HG03520 (cell line): ENCODE measurements at regions not wholly inside any gene's neighbourhood (a gene's known extent, or its start where the extent isn't known, plus 50 kb on each side); places are given as distances from the start of the nearest gene placed in this dataset.

Experiments used
- ATAC-seq: cut with Tn5 transposase; IDR thresholded peaks from one replicate; pipeline ENCODE4 v1.9.1; 2021; ENCODE audit warnings: mild to moderate bottlenecking, moderate library complexity; ENCODE audit not compliant: unreplicated experiment

- ATAC-seq: peak; percentile 83
Measured at GRCh38 chr15:31472636-31473384, 146.2 kb downstream of the KLF13 start.

- ATAC-seq: no peak
Measured at GRCh38 chr15:31473385-31474058, 146.9 kb downstream of the KLF13 start.

- ATAC-seq: no peak
Measured at GRCh38 chr15:31474059-31474868, 147.6 kb downstream of the KLF13 start.

- no peak for ATAC-seq
Measured at GRCh38 chr15:31476236-31476810, 149.7 kb downstream of the KLF13 start.

GRCh38 chr15:31476866-31477265 lies 150.2 kb downstream of the KLF13 start:
- no peak for ATAC-seq

GRCh38 chr15:31477301-31477700 lies 150.7 kb downstream of the KLF13 start:
- no peak for ATAC-seq

GRCh38 chr15:31477851-31478701 lies 151.4 kb downstream of the KLF13 start:
- ATAC-seq: no peak

- no peak for ATAC-seq
Measured at GRCh38 chr15:31478702-31479221, 152.1 kb downstream of the KLF13 start.

GRCh38 chr15:31480356-31481025 lies 153.9 kb downstream of the KLF13 start:
- no peak for ATAC-seq

GRCh38 chr15:31481142-31481541 lies 154.5 kb downstream of the KLF13 start:
- no peak for ATAC-seq

GRCh38 chr15:31482122-31482922 lies 155.7 kb downstream of the KLF13 start:
- ATAC-seq: no peak

GRCh38 chr15:31483053-31483985 lies 156.7 kb downstream of the KLF13 start:
- no peak for ATAC-seq

GRCh38 chr15:31483986-31484951 lies 157.6 kb downstream of the KLF13 start:
- no peak for ATAC-seq

- ATAC-seq: no peak
Measured at GRCh38 chr15:31484986-31485385, 158.4 kb downstream of the KLF13 start.

- no peak for ATAC-seq
Measured at GRCh38 chr15:31485431-31485830, 158.8 kb downstream of the KLF13 start.

- ATAC-seq: no peak
Measured at GRCh38 chr15:31485911-31486461, 159.4 kb downstream of the KLF13 start.
